CD4-positive, alpha-beta T cell treated with Interleukin-10 for 1 hour (primary cell): ENCODE measurements at regions not wholly inside any gene's neighbourhood (a gene's known extent, or its start where the extent isn't known, plus 50 kb on each side); places are given as distances from the start of the nearest gene placed in this dataset.
"Not testable (repeated sequence)": the region's sequence is repeated elsewhere in the genome, so short reads cannot be mapped to it uniquely, and the experiment has no call there.

Source experiments
- DNase-seq: peaks from one replicate; pipeline ENCODE4 v3.0.0-alpha.2; 2020

GRCh38 chr12:87670448-87670847 lies 358.8 kb downstream of the C12orf50 start:
- DNase-seq, result no peak

GRCh38 chr12:87667378-87667777 lies 361.8 kb downstream of the C12orf50 start:
- DNase-seq, result no peak

- DNase-seq, result peak; percentile 9
Measured at GRCh38 chr12:87661786-87662377, 367.3 kb downstream of the C12orf50 start.

GRCh38 chr12:87660987-87661774 lies 368.0 kb downstream of the C12orf50 start:
- no peak for DNase-seq

- DNase-seq, result no peak
Measured at GRCh38 chr12:87660291-87660690, 368.9 kb downstream of the C12orf50 start.

- no peak for DNase-seq
Measured at GRCh38 chr12:87656311-87656710, 372.9 kb downstream of the C12orf50 start.

GRCh38 chr12:87651670-87652425 lies 377.4 kb downstream of the C12orf50 start:
- no peak for DNase-seq

GRCh38 chr12:87642245-87642644 lies 387.0 kb downstream of the C12orf50 start:
- DNase-seq, result no peak

- DNase-seq, result no peak
Measured at GRCh38 chr12:87618199-87618598, 411.0 kb downstream of the C12orf50 start.

GRCh38 chr12:87612996-87613395 lies 416.2 kb downstream of the C12orf50 start:
- no peak for DNase-seq

GRCh38 chr12:87608321-87608720 lies 420.9 kb downstream of the C12orf50 start:
- no peak for DNase-seq

- no peak for DNase-seq
Measured at GRCh38 chr12:87603727-87604126, 425.5 kb downstream of the C12orf50 start.

- no peak for DNase-seq
Measured at GRCh38 chr12:87599459-87599858, 429.7 kb downstream of the C12orf50 start.

GRCh38 chr12:87597114-87597513 lies 432.1 kb downstream of the C12orf50 start:
- DNase-seq, result no peak

- no peak for DNase-seq
Measured at GRCh38 chr12:87596636-87597035, 432.6 kb downstream of the C12orf50 start.

GRCh38 chr12:87596134-87596533 lies 433.1 kb downstream of the C12orf50 start:
- no peak for DNase-seq

- DNase-seq, result no peak
Measured at GRCh38 chr12:87585882-87586557, 443.2 kb downstream of the C12orf50 start.

GRCh38 chr12:87579091-87579490 lies 450.1 kb downstream of the C12orf50 start:
- not testable (repeated sequence) for DNase-seq

- no peak for DNase-seq
Measured at GRCh38 chr12:87575906-87576305, 453.3 kb downstream of the C12orf50 start.

- DNase-seq, result not testable (repeated sequence)
Measured at GRCh38 chr12:87566918-87567317, 462.3 kb downstream of the C12orf50 start.

GRCh38 chr12:87556985-87557384 lies 472.2 kb downstream of the C12orf50 start:
- DNase-seq, result no peak

GRCh38 chr12:87531213-87531612 lies 498.0 kb downstream of the C12orf50 start:
- not testable (repeated sequence) for DNase-seq

GRCh38 chr12:87529413-87529812 lies 499.8 kb downstream of the C12orf50 start:
- no peak for DNase-seq
